ENCODE measurements at regions not wholly inside any gene's neighbourhood (a gene's known extent, or its start where the extent isn't known, plus 50 kb on each side); places are given as distances from the start of the nearest gene placed in this dataset.
"Not testable (repeated sequence)": the region's sequence is repeated elsewhere in the genome, so short reads cannot be mapped to it uniquely, and the experiment has no call there.

- no peak for DNase-seq (ENCODE audit: low spot score)
Measured at GRCh38 chr2:13212115-13212514, 495.4 kb downstream of the TRIB2 start.

GRCh38 chr2:13218205-13218604 lies 501.5 kb downstream of the TRIB2 start:
- DNase-seq (ENCODE audit: low spot score) = no peak

DNA sequence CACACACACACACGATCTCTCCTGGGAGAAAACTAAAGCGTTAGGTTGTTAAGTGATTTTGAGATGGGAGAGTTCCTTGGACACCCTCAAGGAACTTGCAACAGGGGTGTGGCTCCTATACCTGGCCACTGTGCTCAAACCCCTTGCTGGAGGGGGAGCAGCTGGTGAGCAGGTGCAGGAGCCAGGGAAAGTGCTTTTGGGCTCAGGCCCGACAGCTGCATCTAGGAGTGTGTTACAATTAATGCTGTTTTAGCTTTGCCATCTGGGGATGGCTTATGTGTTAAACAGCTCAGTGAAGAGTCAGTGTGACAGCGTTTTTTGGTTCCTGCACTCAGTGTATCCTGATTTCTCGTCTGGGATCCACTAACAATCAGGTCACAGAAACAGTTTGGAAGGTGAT lies 510.8 kb downstream of the TRIB2 start:
- DNase-seq (ENCODE audit: low spot score) = no peak

DNA sequence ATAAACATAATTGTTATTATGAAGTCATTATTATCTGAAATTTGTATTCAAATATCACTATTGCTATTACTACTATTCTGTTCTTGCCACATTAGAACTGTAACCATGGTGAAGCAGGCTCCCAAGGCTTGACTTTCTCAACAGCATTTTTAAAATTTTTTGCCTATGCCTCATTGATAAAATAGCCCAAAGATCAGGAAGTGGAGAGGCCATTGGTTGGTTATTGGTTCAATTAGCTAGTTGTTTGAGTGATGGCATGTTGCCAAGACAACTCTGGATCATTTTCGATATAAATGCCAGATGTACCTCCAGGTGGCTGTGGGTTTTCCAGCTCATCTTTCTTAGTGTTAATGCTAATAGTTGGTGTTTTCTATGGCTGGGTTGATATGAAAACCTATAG lies 513.5 kb downstream of the TRIB2 start:
- DNase-seq (ENCODE audit: low spot score) = no peak

DNA sequence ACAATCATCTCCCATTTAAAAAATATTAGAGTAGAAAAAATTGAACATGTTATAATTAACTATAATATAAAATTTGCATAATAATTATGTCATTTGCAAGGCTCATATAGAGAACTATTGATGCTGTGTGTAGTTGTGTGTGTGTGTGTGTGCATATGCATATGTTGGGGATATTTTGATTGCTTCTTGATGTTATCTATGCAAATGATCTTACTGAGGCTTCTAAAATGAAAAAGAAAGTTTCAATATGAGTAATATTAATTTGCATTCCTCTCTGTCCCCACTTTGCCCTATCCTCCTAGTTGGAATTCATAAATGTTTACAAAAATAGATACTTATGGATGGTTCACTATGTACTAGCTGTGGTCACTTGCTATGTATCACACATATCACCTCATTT lies 523.3 kb downstream of the TRIB2 start:
- no peak for DNase-seq (ENCODE audit: low spot score)

GRCh38 chr2:13240789-13241487 lies 524.2 kb downstream of the TRIB2 start:
- no peak for DNase-seq (ENCODE audit: low spot score)

GRCh38 chr2:13252615-13253014 lies 535.9 kb downstream of the TRIB2 start:
- no peak for DNase-seq (ENCODE audit: low spot score)

DNA sequence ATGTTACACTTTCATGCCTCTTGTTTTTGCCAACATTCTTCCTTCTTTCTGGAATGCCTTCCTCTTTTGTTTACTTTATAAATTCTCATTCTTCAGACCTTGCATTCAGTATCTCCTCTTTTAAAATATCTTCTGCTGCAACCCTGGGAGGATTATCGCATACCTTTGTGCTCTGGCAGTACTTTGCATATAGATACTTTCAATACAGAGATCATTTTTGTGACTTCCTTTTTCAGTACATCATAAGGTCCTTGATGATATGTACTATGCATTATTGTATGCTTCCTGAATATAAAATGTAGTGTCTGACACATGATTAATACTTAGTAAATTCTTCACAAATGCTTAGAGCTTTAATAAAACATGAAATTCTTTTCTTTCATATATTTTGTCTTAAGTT lies 538.7 kb downstream of the TRIB2 start:
- DNase-seq (ENCODE audit: low spot score) = no peak

- no peak for DNase-seq (ENCODE audit: low spot score)
Measured at GRCh38 chr2:13260402-13260801, 543.7 kb downstream of the TRIB2 start.

DNA sequence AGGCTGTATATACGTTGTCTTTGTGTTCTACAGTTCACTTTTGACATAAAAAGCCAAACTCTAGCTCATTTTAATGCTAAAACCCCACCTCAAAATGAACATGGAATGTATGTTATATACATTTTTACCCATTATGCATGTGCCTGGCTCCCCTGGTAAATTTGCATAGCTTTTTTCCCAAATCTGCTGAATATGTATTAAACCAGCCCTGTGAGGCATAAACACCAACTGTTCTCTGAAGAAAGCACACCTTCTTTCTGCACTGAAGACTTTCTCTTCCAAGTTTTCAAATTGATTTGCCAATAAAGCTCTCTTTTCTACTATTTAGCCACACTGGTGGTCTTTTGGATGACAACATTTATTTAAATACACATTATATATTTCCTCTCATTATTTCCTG lies 549.4 kb downstream of the TRIB2 start:
- no peak for DNase-seq (ENCODE audit: low spot score)

GRCh38 chr2:13284688-13285087 lies 568.0 kb downstream of the TRIB2 start:
- no peak for DNase-seq (ENCODE audit: low spot score)

- DNase-seq (ENCODE audit: low spot score) = no peak
Measured at GRCh38 chr2:13289310-13289709, 572.6 kb downstream of the TRIB2 start.

DNA sequence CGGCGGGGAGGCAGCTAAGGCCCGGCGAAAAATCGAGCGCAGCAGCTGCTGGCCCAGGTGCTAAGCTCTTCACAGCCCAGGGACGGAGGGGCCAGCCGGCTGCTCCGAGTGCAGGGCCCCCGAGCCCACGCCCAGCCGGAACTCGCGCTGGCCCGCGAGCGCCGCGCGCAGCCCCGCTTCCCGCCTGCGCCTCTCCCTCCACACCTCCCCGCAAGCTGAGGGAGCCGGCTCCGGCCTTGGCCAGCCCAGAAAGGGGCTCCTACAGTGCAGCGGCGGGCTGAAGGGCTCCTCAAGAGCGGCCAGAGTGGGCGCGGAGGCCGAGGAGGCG lies 591.7 kb downstream of the TRIB2 start:
- DNase-seq (ENCODE audit: low spot score) = not testable (repeated sequence)

- no peak for DNase-seq (ENCODE audit: low spot score)
Measured at GRCh38 chr2:13308989-13309388, 592.3 kb downstream of the TRIB2 start.

DNA sequence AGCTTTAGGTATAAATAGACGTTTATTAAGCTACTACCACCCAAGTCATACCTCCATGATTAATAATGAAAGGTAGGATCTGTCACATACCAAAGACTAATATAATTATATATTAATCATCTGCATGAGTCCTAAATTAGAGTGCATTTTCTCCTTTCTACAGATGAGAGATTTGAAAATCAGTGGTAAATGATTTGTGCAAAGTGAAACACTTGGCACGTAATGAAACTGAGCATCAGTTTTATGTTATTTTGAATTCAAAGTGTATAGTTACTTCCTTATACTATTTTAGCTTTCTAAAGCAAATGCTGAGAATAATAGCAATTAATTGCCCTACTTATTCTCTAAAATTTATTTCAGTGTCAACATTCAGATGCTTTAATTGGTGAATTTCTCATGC lies 615.3 kb downstream of the TRIB2 start:
- no peak for DNase-seq (ENCODE audit: low spot score)

GRCh38 chr2:13334071-13334470 lies 617.3 kb downstream of the TRIB2 start:
- not testable (repeated sequence) for DNase-seq (ENCODE audit: low spot score)

DNA sequence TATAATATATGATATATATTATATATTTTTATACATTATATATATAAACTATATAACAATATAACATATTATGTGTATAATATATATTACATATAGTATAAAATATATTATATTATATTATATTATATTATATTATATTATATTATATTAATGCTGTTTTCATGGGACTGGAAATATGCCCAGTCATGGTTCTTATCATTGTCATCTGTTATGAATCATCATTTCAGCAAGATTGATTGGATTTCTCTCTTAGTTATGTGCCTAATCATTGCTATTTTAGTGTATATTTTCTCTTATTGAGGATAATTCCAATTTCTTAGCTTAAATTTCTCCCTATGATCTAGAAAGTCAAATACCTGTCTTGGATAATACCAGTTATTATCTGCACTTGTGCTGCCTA lies 617.8 kb downstream of the TRIB2 start:
- DNase-seq (ENCODE audit: low spot score) = no peak

- DNase-seq (ENCODE audit: low spot score) = no peak
Measured at GRCh38 chr2:13335862-13336535, 619.3 kb downstream of the TRIB2 start.

DNA sequence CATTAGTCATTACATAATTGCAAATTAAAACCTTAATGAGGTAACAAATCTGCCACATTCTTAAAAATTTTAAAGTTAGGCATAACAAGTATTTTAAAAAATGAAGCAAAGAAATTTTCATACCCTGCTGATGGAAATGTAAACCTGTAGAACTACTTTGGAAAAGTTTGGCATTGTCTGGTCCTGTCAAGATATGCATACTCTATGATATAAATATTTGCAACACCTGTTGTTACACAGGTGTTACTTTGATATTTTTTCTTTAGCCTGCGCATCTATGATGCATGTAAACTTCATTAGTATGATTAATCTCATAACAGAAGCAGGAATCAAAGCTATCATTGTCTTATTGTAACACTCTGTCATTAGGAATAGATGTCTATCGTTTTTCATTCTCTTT lies 634.3 kb downstream of the TRIB2 start:
- DNase-seq (ENCODE audit: low spot score) = no peak

GRCh38 chr2:13353083-13353482 lies 636.3 kb downstream of the TRIB2 start:
- no peak for DNase-seq (ENCODE audit: low spot score)

DNA sequence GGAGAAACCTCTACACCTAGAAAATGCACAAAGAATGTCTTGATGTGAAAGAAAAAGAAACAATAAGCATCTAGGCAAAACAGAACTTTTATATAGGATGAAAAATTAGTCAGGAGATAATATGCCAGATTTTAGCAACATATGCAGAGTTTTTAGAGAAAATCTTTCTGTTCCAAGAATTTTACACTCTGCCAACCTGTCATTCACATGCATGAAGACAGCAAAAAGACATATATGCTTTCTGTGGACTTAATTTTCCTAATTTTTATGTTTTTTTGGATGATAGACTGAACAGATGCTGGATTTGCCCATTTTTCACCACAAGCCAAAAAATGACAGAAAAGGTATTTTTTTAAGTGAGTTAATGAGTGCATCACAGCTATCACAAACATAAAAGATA lies 637.3 kb downstream of the TRIB2 start:
- no peak for DNase-seq (ENCODE audit: low spot score)

- DNase-seq (ENCODE audit: low spot score) = not testable (repeated sequence)
Measured at GRCh38 chr2:13381928-13382327, 665.2 kb downstream of the TRIB2 start.

GRCh38 chr2:13389172-13389571 lies 672.4 kb downstream of the TRIB2 start:
- not testable (repeated sequence) for DNase-seq (ENCODE audit: low spot score)

DNA sequence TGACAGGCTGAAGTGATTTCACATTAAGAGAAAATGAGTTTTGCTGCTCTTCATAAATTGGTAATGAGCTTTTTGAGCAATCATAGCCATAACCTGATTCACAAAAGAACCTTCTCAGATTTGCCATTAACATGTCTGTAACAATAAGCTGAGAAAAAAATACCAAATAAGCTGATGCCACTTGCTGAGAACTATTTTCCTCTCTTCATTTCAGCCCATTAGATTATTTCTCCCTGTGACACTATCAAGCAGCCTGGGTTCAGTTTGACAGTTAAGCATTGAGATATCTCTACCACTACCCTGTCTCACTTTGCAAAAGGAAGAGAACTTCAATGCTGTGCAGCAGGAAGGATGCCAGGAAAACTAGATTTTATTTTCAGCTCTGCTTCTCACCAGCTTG lies 673.9 kb downstream of the TRIB2 start:
- no peak for DNase-seq (ENCODE audit: low spot score)

All from GM03348 (cell line).